ENCODE measurements at regions not wholly inside any gene's neighbourhood (a gene's known extent, or its start where the extent isn't known, plus 50 kb on each side); places are given as distances from the start of the nearest gene placed in this dataset.

DNA sequence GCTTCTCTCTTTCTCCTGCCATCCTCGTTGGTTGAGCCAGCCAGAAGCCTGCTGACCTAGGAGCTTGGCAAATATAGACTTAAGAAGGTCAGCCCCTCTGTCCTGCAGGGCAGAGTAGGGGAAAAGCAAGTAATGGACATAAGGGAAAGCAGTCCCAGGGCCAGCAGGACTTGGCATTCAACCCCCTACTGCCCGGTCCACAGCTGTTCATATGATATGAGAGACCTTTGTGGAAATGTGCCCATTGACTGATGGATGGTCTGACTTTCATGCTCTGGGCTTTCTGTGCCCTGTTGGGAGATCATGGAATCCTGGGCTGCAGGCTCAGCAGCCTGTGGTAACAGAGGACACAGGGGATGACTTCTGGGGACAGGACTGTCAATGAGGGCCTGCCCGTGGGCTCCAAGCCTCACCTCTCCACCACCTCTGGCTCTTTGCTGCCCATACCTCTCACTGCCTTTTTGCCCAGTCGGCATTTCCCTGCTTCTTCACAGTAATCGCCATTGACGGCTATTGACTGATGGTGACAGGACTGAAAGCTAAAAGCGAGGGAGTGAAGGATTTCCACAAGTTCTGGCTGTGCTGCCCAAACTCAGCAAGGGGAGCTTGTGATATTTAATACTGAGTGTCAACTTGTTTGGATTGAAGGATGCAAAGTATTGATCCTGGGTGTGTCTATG lies 60.0 kb upstream of the NMNAT3 start:
- TF ChIP-seq POLR2A (IDR thresholded peaks at IDR 0.05): no peak
- TF ChIP-seq, protein P1, sequence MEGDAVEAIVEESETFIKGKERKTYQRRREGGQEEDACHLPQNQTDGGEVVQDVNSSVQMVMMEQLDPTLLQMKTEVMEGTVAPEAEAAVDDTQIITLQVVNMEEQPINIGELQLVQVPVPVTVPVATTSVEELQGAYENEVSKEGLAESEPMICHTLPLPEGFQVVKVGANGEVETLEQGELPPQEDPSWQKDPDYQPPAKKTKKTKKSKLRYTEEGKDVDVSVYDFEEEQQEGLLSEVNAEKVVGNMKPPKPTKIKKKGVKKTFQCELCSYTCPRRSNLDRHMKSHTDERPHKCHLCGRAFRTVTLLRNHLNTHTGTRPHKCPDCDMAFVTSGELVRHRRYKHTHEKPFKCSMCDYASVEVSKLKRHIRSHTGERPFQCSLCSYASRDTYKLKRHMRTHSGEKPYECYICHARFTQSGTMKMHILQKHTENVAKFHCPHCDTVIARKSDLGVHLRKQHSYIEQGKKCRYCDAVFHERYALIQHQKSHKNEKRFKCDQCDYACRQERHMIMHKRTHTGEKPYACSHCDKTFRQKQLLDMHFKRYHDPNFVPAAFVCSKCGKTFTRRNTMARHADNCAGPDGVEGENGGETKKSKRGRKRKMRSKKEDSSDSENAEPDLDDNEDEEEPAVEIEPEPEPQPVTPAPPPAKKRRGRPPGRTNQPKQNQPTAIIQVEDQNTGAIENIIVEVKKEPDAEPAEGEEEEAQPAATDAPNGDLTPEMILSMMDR (IDR thresholded peaks at IDR 0.05): no peak

Measured in adrenal gland (tissue), 5 donors.